Uterus (tissue), 2 donors: ENCODE measurements at regions not wholly inside any gene's neighbourhood (a gene's known extent, or its start where the extent isn't known, plus 50 kb on each side); places are given as distances from the start of the nearest gene placed in this dataset.

ENCODE experiments used
- POLR2A ChIP-seq, 2 donors: fragments of 450-650 bp; IDR thresholded peaks; one replicate each; pipeline ENCODE4 v1.6.1; 2016; ENCODE audit warnings: antibody characterized with exemption in 2 of 2, mild to moderate bottlenecking in 1 of 2, moderate library complexity in 1 of 2
- TF ChIP-seq, protein P1 (sequence below), 4 experiments: fragments of 200-600 bp in 2 of 4; fragments of 450-650 bp in 2 of 4; sonication (generic) in 2 of 4; IDR thresholded peaks; one replicate each; pipeline ENCODE4 v1.5.1; 2016 to 2019; ENCODE audit warnings: antibody characterized with exemption in 4 of 4, mild to moderate bottlenecking in 2 of 4, moderate library complexity in 1 of 4

DNA sequence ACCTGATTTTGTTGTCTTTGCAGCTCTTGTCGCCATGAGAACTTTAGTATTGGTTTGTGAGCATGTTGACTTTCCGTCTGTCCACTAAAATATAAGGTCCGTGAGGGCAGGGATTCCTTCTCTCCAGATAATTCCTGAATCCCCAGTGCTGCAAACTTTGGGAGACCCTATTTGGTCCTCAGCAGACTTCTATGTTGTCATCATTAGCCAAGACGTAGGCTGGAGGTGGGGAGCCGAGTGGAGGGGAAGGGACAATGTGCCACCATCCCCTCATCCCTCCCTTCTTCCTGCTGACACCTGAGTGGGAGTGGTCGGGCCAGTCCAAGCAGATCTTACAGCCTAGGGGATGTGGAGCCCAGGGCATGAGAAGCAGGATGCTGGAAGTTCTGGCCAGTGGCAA is 690.6 kb downstream of the TBC1D22A start:
- TF ChIP-seq POLR2A (IDR thresholded peaks at IDR 0.05) = no peak
- TF ChIP-seq, protein P1, sequence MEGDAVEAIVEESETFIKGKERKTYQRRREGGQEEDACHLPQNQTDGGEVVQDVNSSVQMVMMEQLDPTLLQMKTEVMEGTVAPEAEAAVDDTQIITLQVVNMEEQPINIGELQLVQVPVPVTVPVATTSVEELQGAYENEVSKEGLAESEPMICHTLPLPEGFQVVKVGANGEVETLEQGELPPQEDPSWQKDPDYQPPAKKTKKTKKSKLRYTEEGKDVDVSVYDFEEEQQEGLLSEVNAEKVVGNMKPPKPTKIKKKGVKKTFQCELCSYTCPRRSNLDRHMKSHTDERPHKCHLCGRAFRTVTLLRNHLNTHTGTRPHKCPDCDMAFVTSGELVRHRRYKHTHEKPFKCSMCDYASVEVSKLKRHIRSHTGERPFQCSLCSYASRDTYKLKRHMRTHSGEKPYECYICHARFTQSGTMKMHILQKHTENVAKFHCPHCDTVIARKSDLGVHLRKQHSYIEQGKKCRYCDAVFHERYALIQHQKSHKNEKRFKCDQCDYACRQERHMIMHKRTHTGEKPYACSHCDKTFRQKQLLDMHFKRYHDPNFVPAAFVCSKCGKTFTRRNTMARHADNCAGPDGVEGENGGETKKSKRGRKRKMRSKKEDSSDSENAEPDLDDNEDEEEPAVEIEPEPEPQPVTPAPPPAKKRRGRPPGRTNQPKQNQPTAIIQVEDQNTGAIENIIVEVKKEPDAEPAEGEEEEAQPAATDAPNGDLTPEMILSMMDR (IDR thresholded peaks at IDR 0.05) = no peak
